PC-3 (cell line): ENCODE measurements at regions not wholly inside any gene's neighbourhood (a gene's known extent, or its start where the extent isn't known, plus 50 kb on each side); places are given as distances from the start of the nearest gene placed in this dataset.
"Not testable (repeated sequence)": the region's sequence is repeated elsewhere in the genome, so short reads cannot be mapped to it uniquely, and the experiment has no call there.

Experiments used
- CTCF ChIP-seq: fragments of 300-600 bp; sonication (generic); conservative IDR thresholded peaks from 2 replicates; pipeline ENCODE4 v1.5.1; 2017; ENCODE audit warnings: antibody characterized with exemption, low read depth, mild to moderate bottlenecking, low read length
- EZH2 ChIP-seq: fragments of 300-600 bp; sonication (generic); IDR thresholded peaks from one replicate; pipeline ENCODE4 v1.6.1; 2017; ENCODE audit warnings: antibody characterized with exemption, mild to moderate bottlenecking, low read length; ENCODE audit not compliant: unreplicated experiment

- TF ChIP-seq EZH2, CTCF: not testable (repeated sequence)
Measured at GRCh38 chr10:113501031-113501430, 51.8 kb upstream of the HABP2 start.
